ENCODE measurements at regions not wholly inside any gene's neighbourhood (a gene's known extent, or its start where the extent isn't known, plus 50 kb on each side); places are given as distances from the start of the nearest gene placed in this dataset.

- TF ChIP-seq EP300 (IDR thresholded peaks at IDR 0.05; ENCODE audit: low read depth in 2 of 2, low read length in 2 of 2) (no peak), EP300 (CRISPR knock-in tag; IDR thresholded peaks at IDR 0.05; ENCODE audit: borderline replicate concordance) (no peak), TBX2 (CRISPR knock-in tag; IDR thresholded peaks at IDR 0.05; ENCODE audit: borderline replicate concordance) (no peak), POLR2A (IDR thresholded peaks at IDR 0.05; ENCODE audit: insufficient read depth in 1 of 2, low read depth in 2 of 2, low read length in 2 of 2) (no peak)
- TF ChIP-seq, protein P1, sequence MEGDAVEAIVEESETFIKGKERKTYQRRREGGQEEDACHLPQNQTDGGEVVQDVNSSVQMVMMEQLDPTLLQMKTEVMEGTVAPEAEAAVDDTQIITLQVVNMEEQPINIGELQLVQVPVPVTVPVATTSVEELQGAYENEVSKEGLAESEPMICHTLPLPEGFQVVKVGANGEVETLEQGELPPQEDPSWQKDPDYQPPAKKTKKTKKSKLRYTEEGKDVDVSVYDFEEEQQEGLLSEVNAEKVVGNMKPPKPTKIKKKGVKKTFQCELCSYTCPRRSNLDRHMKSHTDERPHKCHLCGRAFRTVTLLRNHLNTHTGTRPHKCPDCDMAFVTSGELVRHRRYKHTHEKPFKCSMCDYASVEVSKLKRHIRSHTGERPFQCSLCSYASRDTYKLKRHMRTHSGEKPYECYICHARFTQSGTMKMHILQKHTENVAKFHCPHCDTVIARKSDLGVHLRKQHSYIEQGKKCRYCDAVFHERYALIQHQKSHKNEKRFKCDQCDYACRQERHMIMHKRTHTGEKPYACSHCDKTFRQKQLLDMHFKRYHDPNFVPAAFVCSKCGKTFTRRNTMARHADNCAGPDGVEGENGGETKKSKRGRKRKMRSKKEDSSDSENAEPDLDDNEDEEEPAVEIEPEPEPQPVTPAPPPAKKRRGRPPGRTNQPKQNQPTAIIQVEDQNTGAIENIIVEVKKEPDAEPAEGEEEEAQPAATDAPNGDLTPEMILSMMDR (CRISPR knock-in tag; IDR thresholded peaks at IDR 0.05) = no peak
Observed at GRCh38 chr3:168501570-168501969, 405.8 kb upstream of the GOLIM4 start.
